Mesothelial cell of epicardium (in vitro differentiated cells): ENCODE measurements at regions not wholly inside any gene's neighbourhood (a gene's known extent, or its start where the extent isn't known, plus 50 kb on each side); places are given as distances from the start of the nearest gene placed in this dataset.

Experiments used
- DNase-seq, 2 experiments: peaks; one replicate each; pipeline ENCODE4 v3.0.0; 2021; ENCODE audit warnings: low spot score in 2 of 2; ENCODE audit not compliant: unreplicated experiment in 2 of 2
- H3K27ac Mint-ChIP-seq: 2 replicates; pipeline ENCODE4 v1.8.0; 2021; ENCODE audit warnings: mixed read lengths
- H3K27me3 Mint-ChIP-seq: 2 replicates; pipeline ENCODE4 v1.8.0; 2021; ENCODE audit warnings: low read depth, mixed read lengths
- H3K36me3 Mint-ChIP-seq: 2 replicates; pipeline ENCODE4 v1.8.0; 2021; ENCODE audit warnings: mixed read lengths
- H3K4me1 Mint-ChIP-seq: 2 replicates; pipeline ENCODE4 v1.8.0; 2021; ENCODE audit warnings: mixed read lengths
- H3K4me3 Mint-ChIP-seq: 2 replicates; pipeline ENCODE4 v1.8.0; 2021; ENCODE audit warnings: mild to moderate bottlenecking, moderate library complexity, mixed read lengths
- H3K9me3 Mint-ChIP-seq: 2 replicates; pipeline ENCODE4 v1.8.0; 2021; ENCODE audit warnings: mixed read lengths
- CTCF ChIP-seq: fragments of 200-600 bp; sonication (generic); IDR thresholded peaks from one replicate; pipeline ENCODE4 v1.5.0; 2021; ENCODE audit warnings: antibody characterized with exemption; ENCODE audit not compliant: unreplicated experiment

GRCh38 chr1:38527373-38527966 lies 332.1 kb downstream of the RRAGC start:
- Mint-ChIP-seq H3K4me3 (no peak overlapping the region), H3K27me3 (peaks cover 53% of the 10 kb centered on the region), H3K9me3 (peaks cover 4% of the 10 kb centered on the region), H3K27ac (no peak overlapping the region), H3K36me3 (no peaks in the 10 kb centered on the region), H3K4me1 (peaks cover 4% of the 10 kb centered on the region)
- no peak for DNase-seq
- no peak for TF ChIP-seq CTCF

- Mint-ChIP-seq H3K4me1 (peaks cover 4% of the 10 kb centered on the region), H3K36me3 (no peaks in the 10 kb centered on the region), H3K27ac (no peak overlapping the region), H3K9me3 (peaks cover 4% of the 10 kb centered on the region), H3K4me3 (no peak overlapping the region), H3K27me3 (peaks cover 60% of the 10 kb centered on the region)
- no peak for TF ChIP-seq CTCF
- no peak for DNase-seq
Measured at GRCh38 chr1:38526046-38526445, 333.5 kb downstream of the RRAGC start.

- Mint-ChIP-seq H3K27me3 (peaks cover 63% of the 10 kb centered on the region), H3K36me3 (no peaks in the 10 kb centered on the region), H3K27ac (no peak overlapping the region), H3K4me1 (peaks cover 4% of the 10 kb centered on the region), H3K4me3 (no peak overlapping the region), H3K9me3 (peaks cover 4% of the 10 kb centered on the region)
- no peak for TF ChIP-seq CTCF
- DNase-seq, result no peak
Measured at GRCh38 chr1:38525343-38526043, 334.1 kb downstream of the RRAGC start.

GRCh38 chr1:38524025-38524641 lies 335.4 kb downstream of the RRAGC start:
- peaks cover 74% of the 10 kb centered on the region for H3K27me3 Mint-ChIP-seq
- peaks cover 4% of the 10 kb centered on the region for H3K9me3 Mint-ChIP-seq

GRCh38 chr1:38523568-38523939 lies 336.0 kb downstream of the RRAGC start:
- Mint-ChIP-seq H3K27me3 (peaks cover 74% of the 10 kb centered on the region), H3K9me3 (peaks cover 2% of the 10 kb centered on the region), H3K27ac (no peak overlapping the region), H3K4me1 (peaks cover 2% of the 10 kb centered on the region), H3K36me3 (no peaks in the 10 kb centered on the region), H3K4me3 (no peak overlapping the region)
- DNase-seq, result no peak
- no peak for TF ChIP-seq CTCF

More at GRCh38 chr1:38524025-38524641, 335.4 kb downstream of the RRAGC start:
- no peak for DNase-seq
- Mint-ChIP-seq H3K4me1 (peaks cover 3% of the 10 kb centered on the region), H3K4me3 (no peak overlapping the region), H3K36me3 (no peaks in the 10 kb centered on the region), H3K27ac (no peak overlapping the region)
- TF ChIP-seq CTCF, result no peak
